Chondrocyte (in vitro differentiated cells): ENCODE measurements at regions not wholly inside any gene's neighbourhood (a gene's known extent, or its start where the extent isn't known, plus 50 kb on each side); places are given as distances from the start of the nearest gene placed in this dataset.
A peak's percentile ranks its signal among the peaks of the same experiment; 100 is the strongest.

Source experiments
- DNase-seq: peaks from one replicate; pipeline ENCODE4 v3.0.0; 2021; ENCODE audit warnings: mixed read lengths, low spot score
- H3K27ac Mint-ChIP-seq: one replicate; pipeline ENCODE4 v1.8.0; 2021; ENCODE audit warnings: mild to moderate bottlenecking, moderate library complexity, mixed read lengths; ENCODE audit not compliant: unreplicated experiment
- H3K27me3 Mint-ChIP-seq: 2 replicates; pipeline ENCODE4 v1.8.0; 2021; ENCODE audit warnings: low read depth, mixed read lengths
- H3K36me3 Mint-ChIP-seq: 2 replicates; pipeline ENCODE4 v1.8.0; 2021; ENCODE audit warnings: low read depth, mixed read lengths
- H3K4me1 Mint-ChIP-seq: 2 replicates; pipeline ENCODE4 v1.8.0; 2021; ENCODE audit warnings: low read depth, mild to moderate bottlenecking, mixed read lengths
- H3K4me3 Mint-ChIP-seq: one replicate; pipeline ENCODE4 v1.8.0; 2021; ENCODE audit warnings: mild to moderate bottlenecking, moderate library complexity, mixed read lengths; ENCODE audit not compliant: unreplicated experiment
- H3K9me3 Mint-ChIP-seq: 2 replicates; pipeline ENCODE4 v1.8.0; 2021; ENCODE audit warnings: low read depth, mixed read lengths
- CTCF ChIP-seq: fragments of 200-600 bp; sonication (generic); IDR thresholded peaks from 2 replicates; pipeline ENCODE4 v1.5.0; 2021; ENCODE audit warnings: antibody characterized with exemption, mild to moderate bottlenecking, moderate library complexity

- Mint-ChIP-seq H3K4me1 (no peaks in the 10 kb centered on the region), H3K27ac (no peak overlapping the region), H3K4me3 (no peak overlapping the region), H3K9me3 (peaks cover 3% of the 10 kb centered on the region), H3K36me3 (no peaks in the 10 kb centered on the region), H3K27me3 (peaks cover 29% of the 10 kb centered on the region)
- TF ChIP-seq CTCF, result no peak
- peak; percentile 85 for DNase-seq
Observed at GRCh38 chr4:3676907-3677747, 89.1 kb upstream of the ADRA2C start.

- H3K27ac Mint-ChIP-seq, result no peak overlapping the region
- H3K4me3 Mint-ChIP-seq, result no peak overlapping the region
- no peaks in the 10 kb centered on the region for H3K36me3 Mint-ChIP-seq
- H3K4me1 Mint-ChIP-seq, result no peaks in the 10 kb centered on the region
- DNase-seq, result peak; percentile 70
- peaks cover 3% of the 10 kb centered on the region for H3K9me3 Mint-ChIP-seq
- no peak for TF ChIP-seq CTCF
- H3K27me3 Mint-ChIP-seq, result peaks cover 32% of the 10 kb centered on the region
Observed at GRCh38 chr4:3676196-3676595, 90.0 kb upstream of the ADRA2C start.

- Mint-ChIP-seq H3K27me3 (peaks cover 27% of the 10 kb centered on the region), H3K36me3 (no peaks in the 10 kb centered on the region), H3K4me1 (no peaks in the 10 kb centered on the region), H3K27ac (no peak overlapping the region), H3K4me3 (no peak overlapping the region), H3K9me3 (peaks cover 3% of the 10 kb centered on the region)
- no peak for TF ChIP-seq CTCF
- peak; percentile 77 for DNase-seq
Observed at GRCh38 chr4:3675251-3676115, 90.7 kb upstream of the ADRA2C start.

GRCh38 chr4:3674479-3674851 is 91.7 kb upstream of the ADRA2C start:
- peaks cover 27% of the 10 kb centered on the region for H3K27me3 Mint-ChIP-seq
- H3K9me3 Mint-ChIP-seq, result peaks cover 3% of the 10 kb centered on the region
- peak; percentile 68 for DNase-seq
- no peaks in the 10 kb centered on the region for H3K4me1 Mint-ChIP-seq
- H3K36me3 Mint-ChIP-seq, result no peaks in the 10 kb centered on the region
- H3K27ac Mint-ChIP-seq, result no peak overlapping the region
- TF ChIP-seq CTCF, result no peak
- no peak overlapping the region for H3K4me3 Mint-ChIP-seq

- Mint-ChIP-seq H3K9me3 (peaks cover 3% of the 10 kb centered on the region), H3K4me3 (no peak overlapping the region), H3K27ac (no peak overlapping the region), H3K27me3 (peaks cover 27% of the 10 kb centered on the region), H3K36me3 (no peaks in the 10 kb centered on the region), H3K4me1 (no peaks in the 10 kb centered on the region)
- peak; percentile 55 for DNase-seq
- no peak for TF ChIP-seq CTCF
Observed at GRCh38 chr4:3673716-3674478, 92.3 kb upstream of the ADRA2C start.
